Lower leg skin (tissue), 4 donors: ENCODE measurements at regions not wholly inside any gene's neighbourhood (a gene's known extent, or its start where the extent isn't known, plus 50 kb on each side); places are given as distances from the start of the nearest gene placed in this dataset.

Source experiments
- DNase-seq, 2 donors: peaks; one replicate each; pipeline ENCODE4 v3.0.0-alpha.2; 2019; ENCODE audit warnings: low spot score in 2 of 2
- H3K4me3 ChIP-seq: fragments of 200-600 bp; sonication (generic); 2 replicates; pipeline ENCODE4 v1.5.1; 2017; ENCODE audit warnings: mild to moderate bottlenecking, low read depth; ENCODE audit not compliant: poor library complexity, severe bottlenecking
- CTCF ChIP-seq, 3 donors: fragments of 450-650 bp; IDR thresholded peaks; one replicate each; pipeline ENCODE4 v1.5.1; 2016; ENCODE audit warnings: antibody characterized with exemption in 3 of 3, mild to moderate bottlenecking in 3 of 3, moderate library complexity in 2 of 3
- POLR2A ChIP-seq, 2 donors: fragments of 450-650 bp; IDR thresholded peaks; one replicate each; pipeline ENCODE4 v1.6.1; 2016 to 2017; ENCODE audit warnings: antibody characterized with exemption in 2 of 2, mild to moderate bottlenecking in 1 of 2, moderate library complexity in 1 of 2
- WGBS, 2 donors: methylation state at CpG; one replicate each; pipeline ENCODE4 v1.1.5; 2018; 5-methylcytosine and 5-hydroxymethylcytosine counted together
- intact Hi-C: fragments of 100-400 bp; cut with DNase I; formaldehyde crosslinking; loops from one replicate; pipeline ENCODE4 v1.15.0; 2023; ENCODE audit warnings: low total_unique reads

GRCh38 chr13:83295686-83296085 is 586.6 kb downstream of the SLITRK1 start:
- intact Hi-C loops: no loop called here
- no peak for DNase-seq
- H3K4me3 ChIP-seq: no peak overlapping the region
- TF ChIP-seq POLR2A (IDR thresholded peaks at IDR 0.05) (no peak), CTCF (IDR thresholded peaks at IDR 0.05) (no peak)

- TF ChIP-seq CTCF (IDR thresholded peaks at IDR 0.05) (no peak), POLR2A (IDR thresholded peaks at IDR 0.05) (no peak)
- DNase-seq: no peak
- H3K4me3 ChIP-seq: no peak overlapping the region
- intact Hi-C loops: no loop called here
Measured at GRCh38 chr13:83286737-83287136, 595.5 kb downstream of the SLITRK1 start.

- intact Hi-C loops: no loop called here
- 62 to 65% methylated on average over 1 of the region's 1 CpG for WGBS, 2 donors
Measured at GRCh38 chr13:83281654-83282053, 600.6 kb downstream of the SLITRK1 start.

GRCh38 chr13:83274679-83275078 is 607.6 kb downstream of the SLITRK1 start:
- no peak for DNase-seq
- no peak overlapping the region for H3K4me3 ChIP-seq
- intact Hi-C loops: no loop called here
- TF ChIP-seq POLR2A (IDR thresholded peaks at IDR 0.05): no peak
- TF ChIP-seq CTCF (IDR thresholded peaks at IDR 0.05): no peak

More at GRCh38 chr13:83281654-83282053, 600.6 kb downstream of the SLITRK1 start:
- no peak for TF ChIP-seq CTCF (IDR thresholded peaks at IDR 0.05)
- TF ChIP-seq POLR2A (IDR thresholded peaks at IDR 0.05): no peak
- no peak overlapping the region for H3K4me3 ChIP-seq
- no peak for DNase-seq

GRCh38 chr13:83272652-83273240 is 609.5 kb downstream of the SLITRK1 start:
- no peak for TF ChIP-seq POLR2A (IDR thresholded peaks at IDR 0.05)
- no peak for TF ChIP-seq CTCF (IDR thresholded peaks at IDR 0.05)
- intact Hi-C loops: no loop called here
- no peak overlapping the region for H3K4me3 ChIP-seq
- WGBS, 2 donors: 60 to 61% methylated on average over 1 of the region's 1 CpG
- DNase-seq: no peak

GRCh38 chr13:83272076-83272475 is 610.2 kb downstream of the SLITRK1 start:
- intact Hi-C loops: no loop called here
- WGBS, 2 donors: 50 to 63% methylated on average over 1 of the region's 1 CpG

More at GRCh38 chr13:83272076-83272475, 610.2 kb downstream of the SLITRK1 start:
- DNase-seq: no peak
- no peak overlapping the region for H3K4me3 ChIP-seq
- TF ChIP-seq POLR2A (IDR thresholded peaks at IDR 0.05) (no peak), CTCF (IDR thresholded peaks at IDR 0.05) (no peak)
